Endothelial cell of umbilical vein (primary cell): ENCODE measurements at regions not wholly inside any gene's neighbourhood (a gene's known extent, or its start where the extent isn't known, plus 50 kb on each side); places are given as distances from the start of the nearest gene placed in this dataset.

ENCODE experiments used
- BruUV-seq: library from RNA; stranded (reverse); fragments of 400-500 nt; replicated peaks from 2 replicates; lab custom pipeline; 2021; lab: Mats Ljungman, UMichigan
- CTCF ChIA-PET: fragments of 300-600, 350-600 bp; sonication (Branson Sonifier 250); formaldehyde crosslinking; loops from one replicate; lab custom pipeline; 2021; ENCODE audit warnings: antibody characterized with exemption, inconsistent platforms; lab: Charles Lee
- POLR2A ChIA-PET: fragments of 300-600, 350-600 bp; sonication (Branson Sonifier 250); formaldehyde crosslinking; loops from one replicate; lab custom pipeline; 2021; ENCODE audit warnings: antibody characterized with exemption, inconsistent platforms; lab: Charles Lee
- DNase-seq: peaks from one replicate; pipeline ENCODE4 v3.0.0-alpha.2; 2011; ENCODE audit warnings: low read depth, low spot score
- FAIRE-seq: peaks from 2 replicates; lab custom pipeline; 2011; peaks lifted over from hg19 to GRCh38; lab: Jason Lieb, UNC
- H2AFZ ChIP-seq: 2 replicates; pipeline ENCODE4 v1.6.0; 2012; ENCODE audit warnings: low read depth, low read length, control low read depth, inconsistent platforms
- H3K27ac ChIP-seq: 2 replicates; pipeline ENCODE4 v1.5.1; 2011; ENCODE audit warnings: low read depth, mild to moderate bottlenecking, control low read depth, low read length, moderate library complexity; ENCODE audit not compliant: insufficient read depth
- H3K27me3 ChIP-seq, 2 experiments: 2 replicates each; pipeline versions ENCODE4 v1.6.0 to v1.6.1; 2011; ENCODE audit warnings: low read length in 2 of 2, mixed read lengths in 1 of 2; ENCODE audit not compliant: control insufficient read depth in 2 of 2, insufficient read depth in 2 of 2
- H3K36me3 ChIP-seq, 2 experiments: 2 replicates in 1 of 2; 3 replicates in 1 of 2; pipeline ENCODE4 v1.5.1; 2011; ENCODE audit warnings: low read length in 2 of 2, mild to moderate bottlenecking in 1 of 2, moderate library complexity in 1 of 2; ENCODE audit not compliant: control insufficient read depth in 2 of 2, insufficient read depth in 2 of 2; ENCODE audit errors: extremely low read depth in 1 of 2
- H3K4me1 ChIP-seq: 3 replicates; pipeline ENCODE4 v1.5.1; 2011; ENCODE audit warnings: mild to moderate bottlenecking, low read length; ENCODE audit not compliant: control insufficient read depth, insufficient read depth; ENCODE audit errors: extremely low read depth
- H3K4me2 ChIP-seq: 2 replicates; pipeline ENCODE4 v1.6.1; 2011; ENCODE audit warnings: low read length, control low read depth, mixed read lengths; ENCODE audit not compliant: insufficient read depth
- H3K4me3 ChIP-seq, 3 experiments: fragments of 200-600 bp in 1 of 3; sonication (generic), shearing (Covaris generic) in 1 of 3; replicated peaks in 1 of 3; 2 replicates each; pipeline ENCODE4 v1.5.1; 2011 to 2016; ENCODE audit warnings: control low read depth in 3 of 3, low read length in 3 of 3, mild to moderate bottlenecking in 2 of 3, inconsistent platforms in 1 of 3, low read depth in 1 of 3, moderate library complexity in 1 of 3; ENCODE audit not compliant: insufficient read depth in 1 of 3
- H3K79me2 ChIP-seq: 2 replicates; pipeline ENCODE4 v1.6.0; 2012; ENCODE audit warnings: low read length, inconsistent platforms; ENCODE audit not compliant: control insufficient read depth, insufficient read depth
- H3K9ac ChIP-seq: replicated peaks from 2 replicates; pipeline ENCODE3; 2011; ENCODE audit warnings: low read length, control low read depth; ENCODE audit not compliant: insufficient read depth; ENCODE audit errors: extremely low read depth
- H3K9me1 ChIP-seq: replicated peaks from 3 replicates; pipeline ENCODE4 v1.6.0; 2011; ENCODE audit warnings: mild to moderate bottlenecking, low read length; ENCODE audit not compliant: control insufficient read depth, insufficient read depth; ENCODE audit errors: extremely low read depth
- H3K9me3 ChIP-seq: replicated peaks from 2 replicates; pipeline ENCODE4 v1.5.1; 2012; ENCODE audit warnings: low read length, inconsistent platforms; ENCODE audit not compliant: control insufficient read depth, insufficient read depth
- H4K20me1 ChIP-seq: replicated peaks from 2 replicates; pipeline ENCODE3; 2011; ENCODE audit warnings: mild to moderate bottlenecking, low read length; ENCODE audit not compliant: control insufficient read depth, insufficient read depth; ENCODE audit errors: extremely low read depth
- CTCF ChIP-seq, 2 donors: IDR thresholded peaks; 1 replicate in 1 of 2; 2 replicates in 1 of 2; pipeline ENCODE4 v1.5.1; 2011; ENCODE audit warnings: low read length in 2 of 2, mild to moderate bottlenecking in 2 of 2, moderate library complexity in 2 of 2, control low read depth in 1 of 2, inconsistent platforms in 1 of 2, low read depth in 1 of 2; ENCODE audit not compliant: insufficient read depth in 1 of 2; ENCODE audit errors: extremely low read depth in 1 of 2
- EZH2 ChIP-seq: IDR thresholded peaks from 2 replicates; pipeline ENCODE4 v1.6.1; 2012; ENCODE audit warnings: borderline replicate concordance, low read depth, mild to moderate bottlenecking, moderate library complexity, low read length, inconsistent platforms; ENCODE audit not compliant: severe bottlenecking
- FOS ChIP-seq: IDR thresholded peaks from 2 replicates; pipeline ENCODE4 v1.6.1; 2011; ENCODE audit warnings: mild to moderate bottlenecking, low read length, moderate library complexity, borderline replicate concordance; ENCODE audit not compliant: insufficient read depth
- GATA2 ChIP-seq: IDR thresholded peaks from 2 replicates; pipeline ENCODE4 v1.7.0; 2011; ENCODE audit warnings: low read depth, mild to moderate bottlenecking, moderate library complexity, mixed read lengths, low read length; ENCODE audit not compliant: insufficient read length, insufficient read depth
- JUN ChIP-seq: IDR thresholded peaks from 2 replicates; pipeline ENCODE4 v1.6.1; 2011; ENCODE audit warnings: borderline replicate concordance, low read depth; ENCODE audit not compliant: insufficient read length, insufficient read depth
- MYC ChIP-seq: IDR thresholded peaks from one replicate; pipeline ENCODE4 v1.6.1; 2011; ENCODE audit warnings: mild to moderate bottlenecking, low read depth, low read length
- POLR2A ChIP-seq: IDR thresholded peaks from 2 replicates; pipeline ENCODE4 v1.6.1; 2012; ENCODE audit warnings: low read depth, mild to moderate bottlenecking, control low read depth, low read length
- POLR2AphosphoS5 ChIP-seq: IDR thresholded peaks from 2 replicates; pipeline ENCODE4 v1.6.1; 2012; ENCODE audit warnings: low read depth, mild to moderate bottlenecking, control low read depth, low read length, moderate library complexity; ENCODE audit not compliant: insufficient read depth
- dilution Hi-C: fragments of 300-500 bp; cut with MboI; formaldehyde crosslinking; loops from one replicate; pipeline ENCODE4 v1.15.0; 2019; ENCODE audit warnings: low sequenced_read_pairs; ENCODE audit not compliant: extremely low pct_ligation_motif_present
- intact Hi-C: fragments of 100-400 bp; cut with micrococcal nuclease; formaldehyde crosslinking; loops from one replicate; pipeline ENCODE4 v1.10.0; 2022
- TF ChIP-seq, protein P1 (sequence below): IDR thresholded peaks from 2 replicates; pipeline ENCODE4 v1.6.1; 2011; ENCODE audit not compliant: insufficient read depth, insufficient read length

DNA sequence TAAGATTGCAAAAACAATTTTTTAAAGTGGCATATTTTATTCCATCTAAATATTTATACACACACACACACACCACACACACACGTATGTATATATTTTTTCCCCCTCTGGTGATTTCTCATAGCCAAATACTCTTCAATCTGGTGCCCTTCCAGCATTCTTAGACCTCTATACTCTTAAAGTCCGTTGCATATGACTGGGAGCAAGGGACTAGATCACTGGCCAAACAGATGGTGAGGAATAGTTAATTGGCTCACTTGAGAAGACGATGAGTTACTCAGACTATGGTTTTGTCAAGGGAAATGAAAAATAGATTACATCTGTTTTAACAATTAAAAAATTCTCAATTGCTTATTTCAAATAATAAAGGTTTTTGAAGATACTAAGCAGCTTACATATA, 512.5 kb upstream of the LRRTM4 start:
- Histone ChIP-seq H3K4me3 (no peak overlapping the region), H3K36me3 (no peaks in the 10 kb centered on the region), H3K79me2 (no peaks in the 10 kb centered on the region), H3K9me3 (peaks cover 2% of the 10 kb centered on the region), H3K9me1 (no peaks in the 10 kb centered on the region), H2AFZ (no peak overlapping the region), H3K9ac (no peak overlapping the region), H3K4me1 (no peaks in the 10 kb centered on the region), H3K4me2 (no peak overlapping the region), H3K27ac (no peak overlapping the region), H4K20me1 (no peaks in the 10 kb centered on the region), H3K27me3 (no peaks in the 10 kb centered on the region)
- FAIRE-seq (no peak), DNase-seq (no peak)
- POLR2A ChIA-PET, result no interaction called here
- TF ChIP-seq POLR2A (no peak), GATA2 (no peak), FOS (no peak), CTCF (IDR thresholded peaks at IDR 0.05; ENCODE audit: extremely low read depth in 1 of 2, insufficient read depth in 1 of 2, low read depth in 1 of 2, low read length in 2 of 2) (no peak), EZH2 (no peak), JUN (no peak), MYC (no peak), POLR2AphosphoS5 (no peak)
- TF ChIP-seq, protein P1, sequence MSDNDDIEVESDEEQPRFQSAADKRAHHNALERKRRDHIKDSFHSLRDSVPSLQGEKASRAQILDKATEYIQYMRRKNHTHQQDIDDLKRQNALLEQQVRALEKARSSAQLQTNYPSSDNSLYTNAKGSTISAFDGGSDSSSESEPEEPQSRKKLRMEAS, result no peak
- CTCF ChIA-PET, result no interaction called here
- intact Hi-C loops, result loop anchor here (5.0 kb wide), 1 partner anchor 512 kb away; the partner anchor contains the start of gene LRRTM4
- no TSS peak for BruUV-seq
- dilution Hi-C loops, result no loop called here
